DMS79 (cell line): ENCODE measurements at regions not wholly inside any gene's neighbourhood (a gene's known extent, or its start where the extent isn't known, plus 50 kb on each side); places are given as distances from the start of the nearest gene placed in this dataset.
"Not testable (repeated sequence)": the region's sequence is repeated elsewhere in the genome, so short reads cannot be mapped to it uniquely, and the experiment has no call there.

Experiments
- DNase-seq: peaks from one replicate; lab custom pipeline; 2025; lab: John Stamatoyannopoulos, UW

DNA sequence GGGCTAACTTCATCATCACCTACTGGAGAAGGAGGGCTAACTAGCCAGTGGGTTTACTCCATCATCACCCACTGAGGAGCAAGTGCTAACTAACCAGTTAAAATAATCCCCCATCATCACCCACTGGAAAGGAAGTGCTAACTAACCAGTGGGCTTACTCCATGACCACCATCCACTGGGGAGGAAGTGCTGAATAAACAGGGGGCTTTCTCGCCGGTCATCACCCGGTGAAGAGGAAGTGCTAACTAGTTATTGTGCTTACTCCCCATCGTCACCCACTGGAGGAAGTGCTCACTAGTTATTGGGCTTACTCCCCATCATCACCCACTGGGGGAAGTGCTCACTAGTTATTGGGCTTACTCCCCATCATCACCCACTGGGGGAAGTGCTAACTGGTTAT is 124.4 kb upstream of the SALL3 start:
- DNase-seq, result no peak

DNA sequence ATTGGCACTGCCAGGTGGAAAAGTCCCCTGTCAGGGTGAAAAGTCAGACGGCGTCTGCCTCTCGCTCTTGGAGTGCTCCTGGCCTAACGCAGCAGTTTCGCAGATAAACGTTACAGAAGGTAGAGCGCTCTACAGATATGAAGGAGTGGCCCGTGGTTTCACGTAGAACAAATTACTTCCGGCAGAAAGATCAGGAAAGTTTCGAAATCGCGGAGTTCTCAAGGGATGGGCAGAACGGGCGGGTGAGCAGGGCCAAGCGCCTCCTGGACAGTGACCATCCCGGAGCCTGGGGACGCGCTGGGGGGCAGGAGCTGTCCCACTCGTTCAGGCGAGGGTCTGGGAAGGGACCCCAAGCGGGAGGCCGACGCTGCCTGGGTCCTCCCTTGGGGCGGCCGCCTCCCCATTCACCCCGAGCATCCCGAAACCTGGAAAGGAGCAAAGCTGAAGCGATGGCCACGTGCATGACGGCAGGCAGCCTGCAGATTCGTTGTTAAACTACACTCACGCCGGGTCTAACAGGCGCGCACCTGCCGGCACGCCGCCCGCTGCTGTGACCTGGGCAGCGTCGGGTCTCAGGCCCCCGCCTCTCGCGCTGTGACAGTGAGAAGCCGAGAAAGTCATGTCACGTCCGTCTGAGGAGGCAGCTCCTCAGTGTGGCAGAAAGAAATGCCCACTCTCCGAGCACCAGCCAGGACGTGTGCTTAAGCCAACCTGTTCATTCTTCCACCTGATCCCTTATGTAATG is 122.9 kb upstream of the SALL3 start:
- DNase-seq, result no peak

DNA sequence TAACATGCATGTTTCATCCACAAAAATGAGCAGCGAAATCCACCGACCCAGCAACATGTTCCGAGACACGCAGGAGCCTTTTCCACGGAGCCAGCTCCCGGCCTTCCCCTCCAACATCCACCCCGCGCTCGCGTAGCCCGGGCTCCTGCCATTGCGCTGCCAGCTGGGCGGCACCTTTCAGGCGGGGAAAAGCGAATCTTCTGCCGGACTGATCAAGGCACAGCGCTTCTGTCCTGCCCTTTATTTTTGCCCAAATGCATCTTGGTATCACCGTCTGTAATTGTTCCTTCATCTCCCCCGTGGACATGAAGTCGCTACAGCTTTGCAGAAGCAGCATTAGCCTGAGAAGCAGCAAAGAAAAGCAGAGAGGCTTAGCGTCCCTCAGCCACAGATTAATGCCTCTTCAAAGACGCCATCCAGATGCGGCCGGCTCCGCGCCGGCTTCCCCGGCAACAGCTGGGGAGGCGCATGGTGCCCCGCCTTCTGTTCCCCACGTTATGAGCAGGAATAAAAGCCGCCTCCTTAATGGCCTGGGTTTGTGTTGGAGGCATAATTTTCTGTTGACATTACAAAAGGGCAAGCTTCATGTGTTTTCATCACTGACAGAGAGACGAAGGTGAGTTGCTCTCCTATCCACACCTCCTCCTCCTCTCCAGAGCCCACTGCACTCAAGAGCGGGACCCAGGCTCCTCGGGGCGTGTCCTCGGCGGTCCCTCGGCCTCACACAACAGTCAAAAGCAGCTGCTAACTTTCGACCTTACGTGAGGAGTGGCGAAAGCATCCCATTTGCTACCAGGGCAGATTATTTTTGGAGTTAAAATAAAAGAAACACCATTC is 122.1 kb upstream of the SALL3 start:
- no peak for DNase-seq

DNA sequence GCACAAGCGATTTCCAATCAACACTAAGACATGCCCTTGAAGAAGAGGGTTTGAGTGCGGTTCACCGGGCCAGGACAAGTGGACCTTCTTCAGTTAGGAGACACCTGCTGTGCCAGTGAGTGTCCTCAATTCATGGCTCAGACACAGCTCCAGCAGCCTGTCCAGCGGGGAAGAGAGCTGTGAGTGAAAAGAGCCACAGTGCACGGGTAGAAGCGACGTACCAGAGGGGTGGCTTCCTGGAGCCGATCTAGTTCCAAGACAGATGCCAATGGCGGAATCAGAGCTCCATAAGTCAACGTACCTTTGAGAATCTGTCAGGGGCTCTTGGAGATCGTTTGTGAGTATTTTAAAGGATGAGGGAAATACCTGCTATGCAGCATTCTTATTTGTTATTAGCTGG is 119.9 kb upstream of the SALL3 start:
- DNase-seq, result no peak

DNA sequence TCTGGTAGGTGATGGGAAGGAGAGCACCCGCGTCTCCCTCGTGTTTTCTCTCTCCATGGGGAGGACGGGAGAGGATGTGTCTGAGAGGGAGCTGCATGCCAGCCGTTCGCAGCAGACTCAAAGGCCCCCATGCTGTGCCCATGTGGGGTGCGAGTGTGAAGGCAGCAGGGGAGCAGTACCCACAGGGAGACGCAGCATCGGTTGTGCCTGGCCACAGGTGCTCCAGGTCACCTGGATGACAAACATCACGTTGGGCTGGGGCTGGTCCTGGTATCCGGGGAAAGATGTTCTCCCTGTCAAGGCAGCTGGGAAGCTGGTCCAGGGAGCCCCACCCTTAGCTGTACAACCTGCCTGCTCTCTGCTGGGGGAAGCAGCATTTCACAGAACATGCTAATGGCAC is 119.5 kb upstream of the SALL3 start:
- no peak for DNase-seq

DNA sequence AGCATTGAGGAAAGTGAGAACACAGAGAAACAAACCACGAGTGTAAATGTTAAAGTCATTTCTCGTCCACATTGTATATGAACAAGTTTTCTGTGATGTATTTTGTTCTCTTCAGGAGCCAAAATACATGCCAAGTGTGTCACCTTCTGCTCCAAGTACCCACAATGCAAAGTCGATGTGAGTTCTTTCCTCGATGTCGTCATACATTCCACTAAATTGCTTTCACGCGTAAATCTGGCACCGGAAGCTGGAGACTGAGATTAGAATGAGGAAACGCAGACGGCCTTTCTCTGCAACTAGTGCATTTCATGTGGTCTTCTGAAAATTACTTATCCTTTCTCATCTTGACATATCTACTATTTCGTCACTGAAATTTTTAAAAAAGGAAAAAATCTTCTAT is 118.5 kb upstream of the SALL3 start:
- no peak for DNase-seq

DNA sequence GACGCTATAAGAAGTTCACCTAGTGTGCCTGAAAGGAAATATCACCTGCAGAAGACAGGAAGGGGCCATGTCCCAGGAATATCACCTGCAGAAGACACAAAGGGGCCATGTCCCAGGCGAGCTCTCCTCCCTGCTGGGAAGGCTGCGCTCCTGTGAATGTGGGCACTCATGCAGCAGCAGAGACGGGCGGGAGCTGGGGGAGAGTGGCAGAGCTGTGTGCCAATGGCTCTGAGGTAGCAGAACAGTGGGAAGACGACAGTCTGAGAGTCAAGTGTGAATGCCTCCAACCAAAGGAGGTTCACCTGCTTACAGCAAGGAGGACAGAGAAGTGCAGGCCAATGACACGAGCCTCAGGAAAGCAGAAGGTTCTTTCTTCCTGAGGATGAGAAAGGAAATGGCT is 117.9 kb upstream of the SALL3 start:
- no peak for DNase-seq

DNA sequence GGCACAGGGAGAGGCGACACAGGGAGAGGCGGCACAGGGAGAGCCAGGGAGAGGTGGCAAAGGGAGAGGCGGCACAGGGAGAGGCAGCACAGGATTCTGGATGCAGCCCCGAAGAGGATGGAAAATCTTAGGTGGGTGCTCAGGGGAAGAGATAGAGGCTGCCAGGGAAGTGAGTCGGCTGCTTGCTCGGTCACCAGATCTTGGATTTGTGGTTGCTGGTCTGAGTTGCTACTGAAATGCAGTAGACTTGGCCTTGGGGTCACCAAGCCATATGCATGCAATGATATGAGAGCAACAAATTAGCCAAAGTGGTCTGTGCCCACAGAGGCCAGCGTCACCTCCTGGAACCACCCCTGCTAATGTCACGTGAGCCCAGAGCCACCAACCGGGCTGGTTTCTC is 117.2 kb upstream of the SALL3 start:
- no peak for DNase-seq

DNA sequence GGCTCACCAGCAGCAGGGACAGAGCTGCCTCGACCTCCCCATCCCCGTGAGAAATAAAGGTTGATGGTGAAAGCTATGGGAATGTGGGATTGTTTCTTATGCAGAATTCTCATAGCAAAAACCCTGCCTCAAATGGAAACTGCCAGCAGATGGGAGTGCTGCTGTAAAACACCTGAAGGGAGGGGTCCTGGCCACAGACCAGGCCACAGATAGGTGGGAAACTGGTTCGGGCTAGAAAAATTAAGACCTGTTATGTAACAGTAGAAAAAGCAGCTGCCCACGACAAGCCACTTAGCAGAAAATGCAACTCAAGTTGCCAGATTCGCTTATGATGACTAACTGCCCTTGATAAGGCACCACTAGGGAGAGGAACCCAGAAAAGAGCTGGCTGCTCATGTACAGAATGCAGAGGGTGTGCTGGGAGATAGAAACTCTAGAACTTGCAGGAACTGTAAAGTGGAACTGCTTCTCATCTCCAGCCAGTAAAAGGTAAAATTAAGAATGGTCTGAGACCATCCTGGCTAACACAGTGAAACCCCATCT is 114.5 kb upstream of the SALL3 start:
- DNase-seq, result no peak

DNA sequence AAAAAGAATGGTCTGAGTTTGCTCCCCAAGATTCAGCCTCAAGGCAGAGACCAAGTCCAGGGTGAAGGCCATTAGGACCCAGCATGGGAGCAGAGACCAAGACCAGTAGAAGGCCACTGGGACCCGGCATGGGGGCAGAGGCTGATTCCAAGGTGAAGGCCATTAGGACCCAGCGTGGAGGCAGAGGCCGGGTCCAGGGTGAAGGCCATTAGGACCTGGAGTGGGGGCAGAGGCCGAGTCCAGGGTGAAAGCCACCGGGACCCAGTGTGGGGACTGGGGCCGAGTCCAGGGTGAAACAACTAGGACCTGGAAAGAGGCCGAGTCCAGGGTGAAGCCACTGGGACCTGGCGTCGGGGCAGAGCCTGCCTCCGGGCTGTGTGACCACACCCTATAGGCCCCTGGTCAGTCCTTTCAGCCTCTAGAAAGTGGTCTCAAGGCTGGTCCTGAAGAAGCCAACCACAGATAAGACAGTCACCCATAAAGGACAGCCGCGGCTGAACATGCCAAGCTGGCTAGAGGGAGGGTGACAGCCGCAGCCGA is 113.8 kb upstream of the SALL3 start:
- DNase-seq, result no peak

DNA sequence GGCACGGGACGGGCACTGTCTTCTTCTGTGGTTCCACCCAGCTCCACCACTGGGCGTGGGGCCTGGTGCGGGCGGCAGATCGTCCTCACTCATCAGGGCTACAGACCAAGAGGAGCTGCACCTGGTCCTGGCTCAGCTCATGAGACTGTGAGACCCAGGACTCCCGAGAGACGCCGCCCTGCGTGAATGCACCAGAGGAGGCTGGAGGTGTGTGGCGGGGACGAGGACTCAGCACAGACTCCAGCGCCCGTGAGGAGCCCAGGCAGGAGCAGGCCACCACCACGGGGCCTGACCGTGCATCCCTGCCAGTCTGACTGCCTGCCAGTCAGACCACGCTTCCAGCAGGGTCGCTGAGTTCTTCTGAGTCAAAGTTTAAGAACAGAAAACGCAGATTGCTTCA is 112.5 kb upstream of the SALL3 start:
- DNase-seq, result no peak

DNA sequence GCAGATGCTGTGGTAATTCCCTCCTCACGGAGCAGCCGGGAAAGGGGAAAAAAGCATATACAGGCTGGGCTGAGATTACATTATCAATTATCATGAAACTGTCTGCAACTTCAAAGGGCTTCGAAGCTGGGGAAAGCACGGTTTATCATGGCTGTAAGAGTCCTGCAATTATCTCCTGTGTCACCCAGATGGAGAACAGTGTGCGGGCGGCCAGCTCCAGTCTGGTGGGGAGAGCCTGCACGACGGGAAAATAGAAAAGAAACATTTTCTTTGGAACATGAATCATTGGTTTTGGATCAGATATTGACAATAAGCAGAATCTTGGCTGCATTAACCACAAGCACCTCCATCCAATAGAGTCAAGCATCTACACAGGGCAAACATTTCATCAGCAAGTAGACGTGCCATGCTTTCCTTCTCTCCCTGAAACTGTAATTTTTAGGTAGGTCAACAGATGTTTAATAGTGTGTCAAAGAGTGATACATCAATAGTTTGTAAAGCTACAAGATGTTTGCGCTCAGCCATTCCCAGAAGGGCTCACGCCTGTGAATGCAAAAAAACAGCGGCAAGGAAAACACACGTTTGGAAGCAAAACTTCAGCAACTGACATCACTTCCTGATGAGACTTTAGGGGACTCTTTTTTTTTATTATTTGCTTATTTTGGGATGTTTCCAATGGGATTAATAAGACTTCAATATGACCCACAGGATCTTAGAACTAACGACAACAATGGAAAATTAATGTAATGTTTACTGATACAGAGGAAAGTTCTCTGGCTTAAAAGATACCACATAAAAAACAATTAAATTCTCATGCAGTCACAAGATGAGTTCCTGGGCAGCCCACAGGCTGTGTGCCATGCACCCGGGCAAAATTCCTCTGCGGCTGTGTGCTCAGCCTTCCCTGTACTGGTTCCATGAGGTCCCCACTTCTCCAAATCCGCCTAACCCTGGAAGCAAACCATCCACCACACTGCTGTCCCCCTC is 111.0 kb upstream of the SALL3 start:
- no peak for DNase-seq

DNA sequence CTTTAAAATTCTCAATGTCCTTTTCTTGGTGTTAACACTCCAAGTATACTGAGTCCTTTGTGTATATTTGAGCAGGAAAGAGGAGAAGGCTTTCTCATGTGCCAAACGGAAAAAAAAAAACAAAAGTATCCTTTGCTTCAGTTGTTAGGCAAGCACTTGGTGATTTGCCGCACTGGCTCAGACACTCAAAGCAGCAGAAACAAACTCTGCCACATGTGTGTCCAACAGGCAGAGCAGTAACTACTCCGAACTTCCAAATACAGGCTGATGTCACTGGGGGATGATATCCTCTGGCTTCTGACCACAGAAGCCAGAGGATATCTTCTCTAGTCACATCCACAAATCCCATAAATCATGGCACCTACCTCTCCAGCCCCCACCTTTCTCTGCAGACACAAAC is 108.0 kb upstream of the SALL3 start:
- DNase-seq, result no peak

DNA sequence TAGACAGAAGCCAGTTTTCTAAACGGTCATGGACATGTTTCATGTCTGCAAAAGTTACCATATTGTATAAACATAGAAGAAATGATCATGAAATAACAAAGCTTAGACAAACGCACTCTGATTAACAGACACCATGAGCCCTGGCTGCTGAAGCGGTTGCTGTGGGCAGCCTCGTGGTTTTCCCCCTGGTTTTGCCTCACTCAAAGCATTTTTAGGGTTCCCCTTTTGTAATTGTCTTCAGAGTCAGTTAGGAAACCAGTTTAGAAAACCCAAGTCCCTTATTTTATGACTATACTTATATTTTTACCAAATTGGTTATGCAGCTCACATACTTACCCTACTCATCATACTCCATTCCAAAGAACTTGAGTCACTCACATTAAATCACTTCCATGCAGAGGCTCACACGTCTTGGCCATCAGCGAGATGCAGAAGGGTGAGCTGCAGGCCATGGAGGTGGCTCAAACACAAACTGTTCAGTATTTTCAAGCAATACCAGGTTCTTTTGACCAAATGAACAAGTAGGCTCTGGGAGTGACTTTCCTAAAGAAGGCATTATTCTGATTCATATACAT is 105.6 kb upstream of the SALL3 start:
- no peak for DNase-seq

DNA sequence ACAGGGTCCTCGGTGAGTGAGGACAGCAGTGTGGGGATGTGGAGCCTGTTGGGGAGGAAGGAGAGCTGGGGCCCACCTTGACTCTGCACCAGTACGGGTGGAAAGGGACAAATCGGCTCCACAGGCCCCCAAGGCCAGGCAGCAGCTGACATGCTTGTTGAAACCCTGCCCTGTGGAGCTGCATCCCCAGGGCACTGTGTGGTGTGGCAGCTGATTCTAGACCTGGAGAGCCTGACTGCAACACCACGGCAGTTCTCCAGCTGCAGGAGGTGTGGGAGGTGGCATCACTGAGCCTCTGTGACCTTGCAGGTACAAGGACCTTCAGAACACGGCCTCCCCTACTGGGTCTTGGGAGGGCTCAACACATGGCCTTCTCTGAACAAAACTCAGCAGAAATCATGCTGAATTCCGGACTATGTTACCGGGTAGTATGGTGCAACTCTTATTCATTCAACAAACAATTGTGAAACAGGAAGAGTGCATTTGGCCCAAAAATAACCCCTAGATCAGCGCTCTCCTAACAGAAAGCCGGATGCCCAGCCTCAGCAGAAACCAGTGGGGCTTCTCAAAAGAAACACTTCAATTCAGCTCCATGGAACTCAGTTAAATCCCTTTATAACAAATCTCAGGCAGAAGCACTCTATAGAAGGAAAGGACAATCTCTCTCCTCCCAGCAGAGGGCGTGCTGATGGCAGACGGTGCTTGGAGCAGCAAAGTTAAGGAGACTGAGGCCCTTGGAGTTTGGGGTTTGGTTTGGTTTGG is 104.4 kb upstream of the SALL3 start:
- DNase-seq, result no peak

DNA sequence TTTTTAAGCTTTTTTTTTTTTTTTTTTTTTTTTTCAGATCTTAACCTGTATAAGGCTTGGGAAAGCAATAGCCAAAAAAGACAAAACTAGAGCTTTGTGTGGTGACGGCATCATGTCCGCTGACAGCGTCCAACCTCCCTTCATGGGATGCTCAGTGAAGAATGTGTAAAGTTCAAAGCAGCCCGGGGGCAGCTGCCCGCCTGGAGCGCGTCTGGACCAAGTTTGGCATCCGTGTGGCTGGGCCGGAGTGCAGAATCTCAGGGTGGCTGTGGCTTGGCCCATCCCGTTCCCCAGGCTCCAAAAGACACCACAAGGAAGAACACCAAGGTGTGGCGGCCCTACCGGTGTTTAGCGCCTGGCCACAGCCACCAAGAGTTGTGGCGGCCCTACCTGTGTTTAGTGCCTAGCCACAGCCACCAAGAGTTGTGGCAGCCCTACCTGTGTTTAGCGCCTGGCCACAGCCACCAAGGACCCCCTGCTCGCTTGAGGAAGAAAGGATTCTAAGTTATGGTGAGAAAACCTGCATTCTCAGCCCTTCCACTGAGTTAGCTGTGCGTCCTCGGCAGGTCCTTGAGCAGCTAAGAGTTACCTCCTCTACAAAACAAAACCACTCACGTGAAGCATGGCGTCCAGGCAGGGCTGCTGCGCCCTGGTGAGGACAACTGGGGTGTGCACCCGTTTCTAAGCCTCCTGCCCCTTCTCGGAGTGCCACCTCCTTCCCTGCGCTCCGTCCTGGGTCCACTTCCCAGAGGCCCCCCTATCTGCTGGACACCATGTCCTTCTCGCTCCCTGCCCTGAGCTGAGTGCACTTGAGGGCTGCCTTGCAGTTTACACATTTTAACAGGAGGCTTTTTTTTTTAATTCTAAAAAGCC is 103.6 kb upstream of the SALL3 start:
- DNase-seq, result no peak

DNA sequence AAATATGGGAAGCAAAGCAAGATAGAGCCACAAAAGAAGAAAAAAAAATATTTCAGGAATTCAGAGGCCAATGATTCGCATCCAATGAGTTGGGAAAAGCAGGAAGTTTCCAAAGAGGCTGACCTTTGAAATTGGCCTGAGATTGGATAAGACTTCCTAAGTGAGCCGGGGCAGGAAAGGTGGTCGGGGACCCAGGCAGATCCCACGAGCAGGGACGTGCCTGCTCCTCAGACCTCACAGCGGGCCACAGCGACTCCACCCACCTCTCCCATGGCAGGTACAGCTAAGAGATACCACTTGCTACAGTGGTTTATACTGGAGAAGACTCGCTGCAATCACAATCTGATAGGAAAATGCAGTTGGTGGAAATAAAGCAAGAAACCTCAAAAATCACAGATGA is 102.8 kb upstream of the SALL3 start:
- no peak for DNase-seq

DNA sequence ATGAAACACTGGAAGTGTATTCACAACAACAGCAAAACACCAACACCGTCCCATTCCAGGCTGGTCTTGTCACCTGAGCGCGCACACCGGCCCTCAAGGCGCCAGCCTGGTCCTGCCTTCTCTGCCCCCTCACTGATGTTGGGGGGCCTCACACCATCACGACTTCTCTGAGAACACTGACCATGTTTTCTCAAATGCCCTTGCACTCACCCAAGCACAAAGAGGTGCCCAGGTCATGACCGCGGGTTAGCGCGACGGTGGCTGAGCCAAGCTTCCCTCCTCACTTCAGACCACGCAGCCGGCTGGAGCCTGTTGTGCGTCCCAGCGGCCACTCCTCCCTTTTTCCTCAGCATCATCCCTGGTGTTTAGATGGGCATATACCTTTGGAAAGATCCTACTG is 101.3 kb upstream of the SALL3 start:
- DNase-seq, result no peak

DNA sequence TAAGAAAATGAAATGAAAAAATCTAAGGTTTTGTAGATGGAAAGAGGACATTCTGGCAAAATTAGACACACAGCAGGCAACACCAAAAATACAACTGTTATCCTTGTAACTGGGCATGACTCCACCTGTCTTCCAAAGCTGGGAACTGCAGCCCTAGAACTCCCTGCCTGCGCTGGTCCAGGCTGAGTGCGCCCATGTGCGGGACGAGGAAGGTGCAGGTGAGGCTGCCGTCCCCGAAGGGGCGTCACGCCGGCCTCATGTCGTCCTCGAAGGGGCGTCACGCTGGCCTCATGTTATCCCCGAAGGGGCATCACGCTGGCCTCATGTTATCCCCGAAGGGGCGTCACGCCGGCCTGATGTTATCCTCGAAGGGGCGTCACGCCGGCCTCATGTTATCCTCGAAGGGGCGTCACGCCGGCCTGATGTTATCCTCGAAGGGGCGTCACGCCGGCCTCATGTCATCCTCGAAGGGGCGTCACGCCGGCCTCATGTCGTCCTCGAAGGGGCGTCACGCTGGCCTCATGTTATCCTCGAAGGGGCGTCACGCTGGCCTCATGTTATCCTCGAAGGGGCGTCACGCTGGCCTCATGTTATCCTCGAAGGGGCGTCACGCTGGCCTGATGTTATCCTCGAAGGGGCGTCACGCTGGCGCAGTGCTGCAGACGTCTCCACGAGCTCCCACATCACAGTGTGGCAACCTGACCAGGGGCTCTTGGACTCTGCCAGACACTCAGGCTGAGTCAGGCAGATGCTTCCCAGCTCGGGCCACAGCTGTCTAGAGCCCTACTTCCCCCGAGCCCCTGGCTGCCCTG is 100.3 kb upstream of the SALL3 start:
- not testable (repeated sequence) for DNase-seq
